Tibial nerve (tissue), 4 donors: ENCODE measurements at regions not wholly inside any gene's neighbourhood (a gene's known extent, or its start where the extent isn't known, plus 50 kb on each side); places are given as distances from the start of the nearest gene placed in this dataset.

Experiments
- DNase-seq, 2 donors: peaks; one replicate each; pipeline ENCODE4 v3.0.0-alpha.2; 2019; ENCODE audit warnings: low spot score in 2 of 2
- H3K27ac ChIP-seq, 4 donors: fragments of 200-600 bp; sonication (generic) in 3 of 4; one replicate each; pipeline ENCODE4 v1.5.1; 2017 to 2019; ENCODE audit warnings: mild to moderate bottlenecking in 1 of 4
- H3K27me3 ChIP-seq, 2 donors: fragments of 200-600 bp; sonication (generic) in 1 of 2; one replicate each; pipeline versions ENCODE4 v1.5.1 to v1.6.0; 2017 to 2019
- H3K36me3 ChIP-seq, 3 donors: fragments of 200-600 bp; sonication (generic); one replicate each; pipeline ENCODE4 v1.5.1; 2018 to 2019
- H3K4me1 ChIP-seq, 4 donors: fragments of 200-600 bp; sonication (generic) in 3 of 4; one replicate each; pipeline ENCODE4 v1.5.1; 2017 to 2019
- H3K4me3 ChIP-seq, 4 donors: fragments of 200-600 bp; sonication (generic) in 3 of 4; one replicate each; pipeline ENCODE4 v1.5.1; 2017 to 2019; ENCODE audit warnings: mild to moderate bottlenecking in 1 of 4, moderate library complexity in 1 of 4
- H3K9me3 ChIP-seq, 4 donors: fragments of 200-600 bp; sonication (generic) in 3 of 4; one replicate each; pipeline ENCODE4 v1.5.1; 2017 to 2019
- CTCF ChIP-seq, 5 experiments: fragments of 200-600 bp in 3 of 5; fragments of 450-650 bp in 2 of 5; sonication (generic) in 3 of 5; IDR thresholded peaks; one replicate each; pipeline ENCODE4 v1.5.1; 2016 to 2019; ENCODE audit warnings: antibody characterized with exemption in 5 of 5, mild to moderate bottlenecking in 3 of 5, moderate library complexity in 2 of 5
- EP300 ChIP-seq, 2 donors: sonication (generic); formaldehyde crosslinking; IDR thresholded peaks; one replicate each; pipeline ENCODE4 v1.6.1; 2017; ENCODE audit warnings: antibody characterized with exemption in 2 of 2, mild to moderate bottlenecking in 1 of 2
- POLR2A ChIP-seq, 2 donors: fragments of 450-650 bp; IDR thresholded peaks; one replicate each; pipeline ENCODE4 v1.6.1; 2017; ENCODE audit warnings: antibody characterized with exemption in 2 of 2, mild to moderate bottlenecking in 2 of 2, moderate library complexity in 2 of 2
- WGBS, 2 donors: methylation state at CpG; one replicate each; pipeline ENCODE4 v1.1.5; 2018; 5-methylcytosine and 5-hydroxymethylcytosine counted together

DNA sequence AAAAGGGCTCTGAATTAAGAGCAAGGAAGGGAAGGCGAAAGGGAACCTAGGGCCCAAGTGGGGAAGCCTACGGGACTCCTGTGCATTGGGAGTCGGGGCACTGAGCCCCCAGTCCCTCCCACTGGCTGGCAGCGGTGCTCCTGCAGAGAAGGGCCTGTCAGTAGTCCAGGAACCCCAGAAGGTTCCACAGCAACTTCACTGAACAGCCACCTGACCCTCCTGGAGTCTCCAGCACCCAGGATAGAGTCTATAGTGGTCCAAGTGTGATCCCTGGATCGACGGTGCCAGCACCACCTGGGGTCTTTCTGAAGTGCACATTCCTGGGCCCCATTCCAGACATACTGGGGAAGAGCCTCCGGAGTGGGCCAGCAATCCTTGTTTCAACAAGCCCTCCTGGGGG is 100.0 kb upstream of the B3GAT1 start:
- H3K36me3 ChIP-seq: no peaks in the 10 kb centered on the region
- H3K4me3 ChIP-seq: no peak overlapping the region
- DNase-seq: no peak
- 72 to 81% methylated on average over 7 of the region's 7 CpGs for WGBS, 2 donors
- H3K27ac ChIP-seq: no peak overlapping the region
- H3K9me3 ChIP-seq: no peaks in the 10 kb centered on the region
- TF ChIP-seq CTCF (IDR thresholded peaks at IDR 0.05) (no peak), EP300 (IDR thresholded peaks at IDR 0.05) (no peak), POLR2A (IDR thresholded peaks at IDR 0.05) (no peak)
- no peaks in the 10 kb centered on the region for H3K27me3 ChIP-seq
- no peaks in the 10 kb centered on the region for H3K4me1 ChIP-seq

DNA sequence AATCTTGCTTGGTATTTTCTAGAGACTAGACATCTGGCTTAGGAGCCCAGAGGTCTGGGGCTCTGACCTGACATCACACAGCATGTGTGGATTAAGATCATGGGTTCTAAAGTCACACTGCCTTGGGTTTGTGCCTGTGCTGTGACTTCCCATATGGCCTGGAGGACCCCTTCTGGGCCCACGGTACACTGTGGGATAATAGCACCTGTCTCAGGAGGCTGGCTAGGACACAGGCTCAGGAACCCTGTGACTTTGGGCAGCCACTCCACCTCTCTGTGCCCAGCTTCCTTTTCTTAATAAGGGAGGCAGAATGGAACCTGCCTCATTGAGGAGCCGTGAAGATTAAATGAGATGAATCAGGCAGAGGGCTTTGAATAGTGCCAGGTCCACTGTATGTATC is 99.2 kb upstream of the B3GAT1 start:
- WGBS, 2 donors: 82 to 92% methylated on average over 1 to 2 of the region's 2 CpGs
- Histone ChIP-seq H3K4me1 (no peaks in the 10 kb centered on the region), H3K36me3 (no peaks in the 10 kb centered on the region), H3K9me3 (no peaks in the 10 kb centered on the region), H3K27ac (no peak overlapping the region), H3K27me3 (no peaks in the 10 kb centered on the region), H3K4me3 (no peak overlapping the region)
- DNase-seq: no peak
- TF ChIP-seq POLR2A (IDR thresholded peaks at IDR 0.05) (no peak), CTCF (IDR thresholded peaks at IDR 0.05) (no peak)

- Histone ChIP-seq H3K36me3 (no peaks in the 10 kb centered on the region), H3K9me3 (no peaks in the 10 kb centered on the region), H3K4me3 (no peak overlapping the region), H3K4me1 (no peaks in the 10 kb centered on the region), H3K27ac (peak overlapping the region in 1 of 4 donors; percentile 2), H3K27me3 (no peaks in the 10 kb centered on the region)
- 65 to 68% methylated on average over 18 to 22 of the region's 22 CpGs for WGBS, 2 donors
- TF ChIP-seq POLR2A (IDR thresholded peaks at IDR 0.05) (no peak), CTCF (IDR thresholded peaks at IDR 0.05) (no peak), EP300 (IDR thresholded peaks at IDR 0.05) (no peak)
- DNase-seq: no peak
These were observed 98.4 kb upstream of the B3GAT1 start for GRCh38 chr11:134510233-134511040.

DNA sequence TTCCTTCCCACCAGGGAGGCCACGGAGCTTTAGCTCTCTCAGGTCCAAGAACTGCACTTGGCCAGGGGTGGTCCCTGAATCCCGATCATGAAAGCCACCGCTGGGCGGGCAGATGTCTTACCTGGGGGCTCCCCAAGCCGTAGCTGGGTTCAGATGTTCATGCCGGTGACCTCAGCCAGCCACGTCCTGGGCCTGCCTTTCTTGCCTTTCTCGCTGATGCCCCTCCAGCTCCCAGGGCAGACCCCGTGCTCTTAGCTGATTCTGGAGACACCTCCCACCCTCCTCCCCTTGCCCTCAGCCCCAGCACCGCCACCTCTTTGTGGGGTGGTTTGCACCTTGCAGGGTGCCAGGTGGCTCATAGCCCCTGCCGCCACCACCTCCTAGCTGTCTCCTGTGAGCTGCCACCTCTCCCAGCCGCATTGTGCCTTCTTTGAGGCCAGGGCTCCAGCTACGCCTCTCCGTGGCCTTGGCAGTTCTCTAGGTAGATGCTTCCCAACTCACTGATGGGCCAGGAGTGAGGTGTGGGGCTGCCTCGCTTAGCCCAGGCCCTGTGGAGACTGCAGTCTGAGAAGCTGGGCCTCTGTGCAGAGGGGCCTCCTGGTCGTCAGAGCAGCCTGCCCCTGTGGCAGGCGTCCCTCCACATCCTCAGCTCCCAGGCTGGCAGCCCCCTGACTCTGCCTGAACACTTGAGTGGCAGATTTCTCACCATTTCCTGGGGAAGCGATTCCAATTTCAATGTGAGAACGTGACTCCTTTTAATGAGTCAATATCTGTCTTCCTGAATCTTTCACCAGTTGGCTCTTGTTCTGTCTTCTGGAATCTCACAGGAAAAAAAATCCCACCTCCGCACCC is 97.6 kb upstream of the B3GAT1 start:
- Histone ChIP-seq H3K4me1 (no peaks in the 10 kb centered on the region), H3K9me3 (no peaks in the 10 kb centered on the region), H3K4me3 (no peak overlapping the region), H3K27ac (no peak overlapping the region), H3K27me3 (no peaks in the 10 kb centered on the region), H3K36me3 (no peaks in the 10 kb centered on the region)
- TF ChIP-seq EP300 (IDR thresholded peaks at IDR 0.05): no peak
- TF ChIP-seq POLR2A (IDR thresholded peaks at IDR 0.05): no peak
- no peak for TF ChIP-seq CTCF (IDR thresholded peaks at IDR 0.05)
- no peak for DNase-seq
- 77 to 82% methylated on average over 20 of the region's 20 CpGs for WGBS, 2 donors
